Adrenal gland (tissue), 5 donors: ENCODE measurements at regions not wholly inside any gene's neighbourhood (a gene's known extent, or its start where the extent isn't known, plus 50 kb on each side); places are given as distances from the start of the nearest gene placed in this dataset.

Source experiments
- CTCF ChIP-seq, 6 experiments: fragments of 450-650 bp in 4 of 6; fragments of 200-600 bp in 2 of 6; sonication (generic) in 1 of 6; IDR thresholded peaks; 1 replicate in 5 of 6; 2 replicates in 1 of 6; pipeline versions ENCODE4 v1.5.1 to v1.8.0; 2016 to 2021; ENCODE audit warnings: antibody characterized with exemption in 6 of 6, mild to moderate bottlenecking in 2 of 6, moderate library complexity in 1 of 6
- POLR2A ChIP-seq, 2 donors: fragments of 450-650 bp; IDR thresholded peaks; one replicate each; pipeline ENCODE4 v1.6.1; 2017; ENCODE audit warnings: antibody characterized with exemption in 2 of 2, mild to moderate bottlenecking in 2 of 2, moderate library complexity in 1 of 2
- donor health status: DM: no; HTN: no; CAD: no.

- no peak for TF ChIP-seq CTCF (IDR thresholded peaks at IDR 0.05)
- TF ChIP-seq POLR2A (IDR thresholded peaks at IDR 0.05) = no peak
These were observed 442.5 kb downstream of the CCER1 start for GRCh38 chr12:90512518-90512917.
